Tibial nerve (tissue), 4 donors: ENCODE measurements at regions not wholly inside any gene's neighbourhood (a gene's known extent, or its start where the extent isn't known, plus 50 kb on each side); places are given as distances from the start of the nearest gene placed in this dataset.

Experiments used
- CTCF ChIP-seq, 5 experiments: fragments of 200-600 bp in 3 of 5; fragments of 450-650 bp in 2 of 5; sonication (generic) in 3 of 5; IDR thresholded peaks; one replicate each; pipeline ENCODE4 v1.5.1; 2016 to 2019; ENCODE audit warnings: antibody characterized with exemption in 5 of 5, mild to moderate bottlenecking in 3 of 5, moderate library complexity in 2 of 5
- EP300 ChIP-seq, 2 donors: sonication (generic); formaldehyde crosslinking; IDR thresholded peaks; one replicate each; pipeline ENCODE4 v1.6.1; 2017; ENCODE audit warnings: antibody characterized with exemption in 2 of 2, mild to moderate bottlenecking in 1 of 2
- POLR2A ChIP-seq, 2 donors: fragments of 450-650 bp; IDR thresholded peaks; one replicate each; pipeline ENCODE4 v1.6.1; 2017; ENCODE audit warnings: antibody characterized with exemption in 2 of 2, mild to moderate bottlenecking in 2 of 2, moderate library complexity in 2 of 2

GRCh38 chr12:115322275-115322674, 638.3 kb upstream of the TBX3 start:
- no peak for TF ChIP-seq CTCF (IDR thresholded peaks at IDR 0.05)
- no peak for TF ChIP-seq POLR2A (IDR thresholded peaks at IDR 0.05)
- TF ChIP-seq EP300 (IDR thresholded peaks at IDR 0.05), result no peak
